Tibial nerve (tissue), 4 donors: ENCODE measurements at regions not wholly inside any gene's neighbourhood (a gene's known extent, or its start where the extent isn't known, plus 50 kb on each side); places are given as distances from the start of the nearest gene placed in this dataset.

ENCODE experiments used
- DNase-seq, 2 donors: peaks; one replicate each; pipeline ENCODE4 v3.0.0-alpha.2; 2019; ENCODE audit warnings: low spot score in 2 of 2
- H3K27ac ChIP-seq, 4 donors: fragments of 200-600 bp; sonication (generic) in 3 of 4; one replicate each; pipeline ENCODE4 v1.5.1; 2017 to 2019; ENCODE audit warnings: mild to moderate bottlenecking in 1 of 4
- H3K27me3 ChIP-seq, 2 donors: fragments of 200-600 bp; sonication (generic) in 1 of 2; one replicate each; pipeline versions ENCODE4 v1.5.1 to v1.6.0; 2017 to 2019
- H3K36me3 ChIP-seq, 3 donors: fragments of 200-600 bp; sonication (generic); one replicate each; pipeline ENCODE4 v1.5.1; 2018 to 2019
- H3K4me1 ChIP-seq, 4 donors: fragments of 200-600 bp; sonication (generic) in 3 of 4; one replicate each; pipeline ENCODE4 v1.5.1; 2017 to 2019
- H3K4me3 ChIP-seq, 4 donors: fragments of 200-600 bp; sonication (generic) in 3 of 4; one replicate each; pipeline ENCODE4 v1.5.1; 2017 to 2019; ENCODE audit warnings: mild to moderate bottlenecking in 1 of 4, moderate library complexity in 1 of 4
- H3K9me3 ChIP-seq, 4 donors: fragments of 200-600 bp; sonication (generic) in 3 of 4; one replicate each; pipeline ENCODE4 v1.5.1; 2017 to 2019
- EP300 ChIP-seq, 2 donors: sonication (generic); formaldehyde crosslinking; IDR thresholded peaks; one replicate each; pipeline ENCODE4 v1.6.1; 2017; ENCODE audit warnings: antibody characterized with exemption in 2 of 2, mild to moderate bottlenecking in 1 of 2
- POLR2A ChIP-seq, 2 donors: fragments of 450-650 bp; IDR thresholded peaks; one replicate each; pipeline ENCODE4 v1.6.1; 2017; ENCODE audit warnings: antibody characterized with exemption in 2 of 2, mild to moderate bottlenecking in 2 of 2, moderate library complexity in 2 of 2
- WGBS, 2 donors: methylation state at CpG; one replicate each; pipeline ENCODE4 v1.1.5; 2018; 5-methylcytosine and 5-hydroxymethylcytosine counted together
- TF ChIP-seq, protein P1 (sequence below), 5 experiments: fragments of 200-600 bp in 3 of 5; fragments of 450-650 bp in 2 of 5; sonication (generic) in 3 of 5; IDR thresholded peaks; one replicate each; pipeline ENCODE4 v1.5.1; 2016 to 2019; ENCODE audit warnings: antibody characterized with exemption in 5 of 5, mild to moderate bottlenecking in 3 of 5, moderate library complexity in 2 of 5

DNA sequence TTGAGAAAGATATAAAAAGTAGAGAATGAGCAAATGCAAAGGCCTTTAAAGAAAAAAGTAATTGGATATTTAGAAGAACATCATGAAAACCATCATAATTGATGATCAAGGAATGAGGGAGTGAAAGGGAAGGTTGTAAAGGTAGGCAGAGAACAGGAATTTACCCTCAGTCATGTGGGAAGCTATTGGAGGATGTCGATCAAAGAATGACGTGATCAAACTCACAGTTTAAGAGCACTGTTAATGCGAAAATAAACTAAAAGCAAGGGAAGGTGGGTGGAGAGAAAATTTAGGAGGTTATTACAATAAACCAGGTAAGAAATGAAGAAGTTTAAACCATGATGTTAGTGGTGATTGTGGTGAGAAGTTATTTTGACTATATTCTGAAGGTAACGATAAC lies 982.6 kb upstream of the EYS start:
- 90 to 92% methylated on average over 4 of the region's 4 CpGs for WGBS, 2 donors

DNA sequence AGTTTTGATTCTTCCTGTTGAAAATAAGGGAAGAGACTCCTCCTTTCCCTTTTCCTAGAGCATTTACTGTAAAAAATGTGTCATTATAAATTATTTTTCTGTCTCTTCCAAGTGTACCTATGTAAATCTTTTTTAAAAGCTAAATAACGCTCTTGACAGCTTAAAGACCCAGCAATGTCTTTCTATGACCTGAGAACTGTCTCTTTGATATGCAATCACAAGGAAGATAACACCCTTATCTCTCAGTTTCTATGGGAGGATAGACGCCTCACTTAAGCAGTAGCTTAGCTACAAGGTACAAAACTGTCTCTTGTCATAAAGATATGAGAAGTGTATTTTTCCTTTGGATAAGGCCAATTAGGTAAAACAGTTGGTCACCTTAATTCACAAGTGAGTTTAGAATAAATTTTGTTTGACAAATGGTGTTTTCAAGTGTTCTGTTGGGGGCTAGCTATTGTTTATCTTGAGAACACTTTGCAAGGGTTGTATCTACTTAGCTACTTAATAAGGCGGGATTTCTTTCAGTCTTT lies 980.6 kb upstream of the EYS start:
- TF ChIP-seq EP300 (IDR thresholded peaks at IDR 0.05) (no peak), POLR2A (IDR thresholded peaks at IDR 0.05) (no peak)
- TF ChIP-seq, protein P1, sequence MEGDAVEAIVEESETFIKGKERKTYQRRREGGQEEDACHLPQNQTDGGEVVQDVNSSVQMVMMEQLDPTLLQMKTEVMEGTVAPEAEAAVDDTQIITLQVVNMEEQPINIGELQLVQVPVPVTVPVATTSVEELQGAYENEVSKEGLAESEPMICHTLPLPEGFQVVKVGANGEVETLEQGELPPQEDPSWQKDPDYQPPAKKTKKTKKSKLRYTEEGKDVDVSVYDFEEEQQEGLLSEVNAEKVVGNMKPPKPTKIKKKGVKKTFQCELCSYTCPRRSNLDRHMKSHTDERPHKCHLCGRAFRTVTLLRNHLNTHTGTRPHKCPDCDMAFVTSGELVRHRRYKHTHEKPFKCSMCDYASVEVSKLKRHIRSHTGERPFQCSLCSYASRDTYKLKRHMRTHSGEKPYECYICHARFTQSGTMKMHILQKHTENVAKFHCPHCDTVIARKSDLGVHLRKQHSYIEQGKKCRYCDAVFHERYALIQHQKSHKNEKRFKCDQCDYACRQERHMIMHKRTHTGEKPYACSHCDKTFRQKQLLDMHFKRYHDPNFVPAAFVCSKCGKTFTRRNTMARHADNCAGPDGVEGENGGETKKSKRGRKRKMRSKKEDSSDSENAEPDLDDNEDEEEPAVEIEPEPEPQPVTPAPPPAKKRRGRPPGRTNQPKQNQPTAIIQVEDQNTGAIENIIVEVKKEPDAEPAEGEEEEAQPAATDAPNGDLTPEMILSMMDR (IDR thresholded peaks at IDR 0.05) = no peak
- DNase-seq = no peak
- Histone ChIP-seq H3K4me1 (no peaks in the 10 kb centered on the region), H3K4me3 (no peak overlapping the region), H3K36me3 (no peaks in the 10 kb centered on the region), H3K27me3 (no peaks in the 10 kb centered on the region), H3K9me3 (no peaks in the 10 kb centered on the region), H3K27ac (no peak overlapping the region)
- 76 to 84% methylated on average over 3 of the region's 3 CpGs for WGBS, 2 donors

More for the DNA sequence above, 982.6 kb upstream of the EYS start:
- Histone ChIP-seq H3K9me3 (no peaks in the 10 kb centered on the region), H3K27ac (no peak overlapping the region), H3K4me3 (no peak overlapping the region), H3K4me1 (no peaks in the 10 kb centered on the region), H3K36me3 (no peaks in the 10 kb centered on the region), H3K27me3 (no peaks in the 10 kb centered on the region)
- DNase-seq = no peak
- TF ChIP-seq POLR2A (IDR thresholded peaks at IDR 0.05) (no peak), EP300 (IDR thresholded peaks at IDR 0.05) (no peak)
- TF ChIP-seq, protein P1 (IDR thresholded peaks at IDR 0.05) = no peak

DNA sequence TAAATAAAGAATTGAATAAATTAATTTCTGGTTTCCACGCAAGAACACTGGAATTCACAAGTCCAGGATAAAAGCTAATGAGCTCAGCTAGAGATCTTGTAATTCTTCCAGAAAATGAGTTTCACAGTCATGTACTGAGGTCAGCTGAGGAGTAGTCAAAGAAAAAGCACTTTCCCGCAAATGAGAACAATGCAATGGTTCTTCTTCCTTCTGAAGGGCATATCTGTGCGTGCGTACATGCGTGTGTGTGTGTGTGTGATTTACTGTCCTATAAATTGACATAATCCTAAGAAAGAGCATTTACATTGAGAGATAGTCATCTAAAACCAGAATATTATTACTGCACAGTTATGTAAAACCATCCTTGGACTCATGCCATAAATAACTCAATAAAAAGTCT lies 968.9 kb upstream of the EYS start:
- H3K9me3 ChIP-seq = no peaks in the 10 kb centered on the region
- WGBS, 2 donors = 30 to 35% methylated on average over 5 of the region's 5 CpGs

DNA sequence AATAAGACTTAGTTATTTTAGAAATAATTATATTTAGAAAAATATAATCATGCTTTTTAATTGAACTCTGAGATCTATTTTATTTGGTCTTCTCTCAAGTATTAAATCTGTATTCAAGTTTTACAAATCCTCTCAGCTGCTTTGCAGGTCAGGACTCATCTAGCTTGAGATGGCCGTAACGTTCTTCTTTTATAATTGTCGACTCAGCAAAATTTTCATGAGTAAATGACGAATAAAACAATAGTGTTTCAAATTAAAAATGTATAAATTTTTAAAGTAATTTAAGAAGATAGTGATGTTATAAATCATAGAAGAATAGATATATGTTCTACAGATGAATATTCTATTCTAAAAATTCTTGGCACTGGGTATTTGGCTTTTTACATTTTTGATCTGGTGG lies 957.1 kb upstream of the EYS start:
- Histone ChIP-seq H3K4me3 (no peak overlapping the region), H3K4me1 (peaks cover 0 to 5% (median 0%) of the 10 kb centered on the region in 4 donors), H3K27ac (no peak overlapping the region), H3K36me3 (no peaks in the 10 kb centered on the region), H3K9me3 (no peaks in the 10 kb centered on the region), H3K27me3 (no peaks in the 10 kb centered on the region)
- DNase-seq = no peak
- no peak for TF ChIP-seq EP300 (IDR thresholded peaks at IDR 0.05)
- TF ChIP-seq, protein P1 (IDR thresholded peaks at IDR 0.05) = no peak
- no peak for TF ChIP-seq POLR2A (IDR thresholded peaks at IDR 0.05)
- 79 to 92% methylated on average over 4 of the region's 4 CpGs for WGBS, 2 donors

More for the DNA sequence above, 968.9 kb upstream of the EYS start:
- Histone ChIP-seq H3K27ac (no peak overlapping the region), H3K4me3 (no peak overlapping the region), H3K36me3 (no peaks in the 10 kb centered on the region), H3K4me1 (no peaks in the 10 kb centered on the region), H3K27me3 (no peaks in the 10 kb centered on the region)
- no peak for DNase-seq
- TF ChIP-seq, protein P1 (IDR thresholded peaks at IDR 0.05) = no peak
- TF ChIP-seq POLR2A (IDR thresholded peaks at IDR 0.05) (no peak), EP300 (IDR thresholded peaks at IDR 0.05) (no peak)

DNA sequence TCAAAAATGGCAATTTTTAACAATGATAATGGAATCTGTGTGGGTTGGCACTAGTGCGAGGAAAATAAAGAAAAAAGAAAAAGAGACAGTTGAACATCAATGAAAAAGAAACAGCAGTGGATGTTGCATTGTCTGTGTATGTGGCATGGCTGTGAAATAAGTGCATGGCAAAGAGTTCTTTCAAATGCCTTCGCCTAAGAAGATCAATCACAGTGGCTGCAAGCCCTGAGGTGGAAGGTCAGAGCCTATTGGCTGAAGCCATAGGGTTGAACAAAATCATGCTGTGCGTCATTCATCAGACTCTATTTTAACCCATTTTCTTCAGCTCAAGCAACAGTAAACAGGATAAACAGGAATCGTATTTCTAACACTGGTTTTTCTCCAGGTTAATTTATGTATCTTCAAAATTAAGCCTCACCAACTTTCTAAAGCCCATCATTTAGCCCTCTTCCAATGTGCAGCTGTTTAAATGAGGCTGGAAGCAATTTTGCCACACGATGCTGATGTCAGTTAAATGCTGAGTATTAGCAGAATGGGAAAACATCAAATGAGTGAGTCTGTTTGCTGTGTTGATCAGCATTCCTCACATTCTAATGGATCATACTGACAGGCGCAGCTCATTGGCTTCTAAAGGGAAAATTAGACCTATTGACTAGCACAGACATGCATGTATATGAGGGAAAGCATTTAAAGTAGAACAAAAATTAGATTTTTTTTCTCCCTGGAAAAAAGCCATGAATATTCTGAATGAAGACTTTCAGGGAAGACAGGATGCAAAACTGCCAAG lies 955.9 kb upstream of the EYS start:
- Histone ChIP-seq H3K4me1 (peaks cover 0 to 5% (median 0%) of the 10 kb centered on the region in 4 donors), H3K4me3 (no peak overlapping the region)
- TF ChIP-seq POLR2A (IDR thresholded peaks at IDR 0.05) (no peak), EP300 (IDR thresholded peaks at IDR 0.05) (no peak)
- TF ChIP-seq, protein P1 (IDR thresholded peaks at IDR 0.05) = no peak

More for the DNA sequence above, 955.9 kb upstream of the EYS start:
- Histone ChIP-seq H3K9me3 (no peaks in the 10 kb centered on the region), H3K27ac (no peak overlapping the region), H3K36me3 (no peaks in the 10 kb centered on the region), H3K27me3 (no peaks in the 10 kb centered on the region)
- 37 to 42% methylated on average over 6 of the region's 6 CpGs for WGBS, 2 donors
- no peak for DNase-seq
